Activated CD8-positive, alpha-beta memory T cell treated with anti-CD3 and anti-CD28 coated beads for 1 hour (primary cell): ENCODE measurements at regions not wholly inside any gene's neighbourhood (a gene's known extent, or its start where the extent isn't known, plus 50 kb on each side); places are given as distances from the start of the nearest gene placed in this dataset.

Experiments used
- DNase-seq, 2 donors: peaks; one replicate each; pipeline ENCODE4 v3.0.0-alpha.2; 2020; ENCODE audit warnings: low read depth in 1 of 2; ENCODE audit errors: extremely low read depth in 1 of 2

- DNase-seq, result no peak
These were observed 135.0 kb downstream of the ZC3H11B start for GRCh38 chr1:219477861-219478260.

GRCh38 chr1:219476716-219477115 is 136.2 kb downstream of the ZC3H11B start:
- no peak for DNase-seq

GRCh38 chr1:219476116-219476515 is 136.8 kb downstream of the ZC3H11B start:
- no peak for DNase-seq

GRCh38 chr1:219472596-219472995 is 140.3 kb downstream of the ZC3H11B start:
- DNase-seq, result no peak

- no peak for DNase-seq
These were observed 145.4 kb downstream of the ZC3H11B start for GRCh38 chr1:219467524-219467923.

GRCh38 chr1:219466766-219467165 is 146.1 kb downstream of the ZC3H11B start:
- no peak for DNase-seq

GRCh38 chr1:219465212-219466093 is 147.5 kb downstream of the ZC3H11B start:
- DNase-seq, result no peak

- no peak for DNase-seq
These were observed 149.3 kb downstream of the ZC3H11B start for GRCh38 chr1:219463636-219464035.

GRCh38 chr1:219461981-219462400 is 150.9 kb downstream of the ZC3H11B start:
- no peak for DNase-seq

GRCh38 chr1:219460896-219461815 is 151.7 kb downstream of the ZC3H11B start:
- DNase-seq, result no peak

- no peak for DNase-seq
These were observed 152.6 kb downstream of the ZC3H11B start for GRCh38 chr1:219460081-219460895.

GRCh38 chr1:219459351-219460080 is 153.4 kb downstream of the ZC3H11B start:
- no peak for DNase-seq

- no peak for DNase-seq
These were observed 166.6 kb downstream of the ZC3H11B start for GRCh38 chr1:219446288-219446687.

- DNase-seq, result no peak
These were observed 167.0 kb downstream of the ZC3H11B start for GRCh38 chr1:219445864-219446263.

GRCh38 chr1:219444474-219444873 is 168.4 kb downstream of the ZC3H11B start:
- no peak for DNase-seq

GRCh38 chr1:219443763-219444162 is 169.1 kb downstream of the ZC3H11B start:
- no peak for DNase-seq

GRCh38 chr1:219442611-219443061 is 170.3 kb downstream of the ZC3H11B start:
- DNase-seq, result no peak

- no peak for DNase-seq
These were observed 171.0 kb downstream of the ZC3H11B start for GRCh38 chr1:219441884-219442283.

GRCh38 chr1:219439376-219439775 is 173.5 kb downstream of the ZC3H11B start:
- no peak for DNase-seq

- DNase-seq, result no peak
These were observed 174.5 kb downstream of the ZC3H11B start for GRCh38 chr1:219438386-219438785.
